SK-N-SH (cell line): ENCODE measurements at regions not wholly inside any gene's neighbourhood (a gene's known extent, or its start where the extent isn't known, plus 50 kb on each side); places are given as distances from the start of the nearest gene placed in this dataset.
"Not testable (repeated sequence)": the region's sequence is repeated elsewhere in the genome, so short reads cannot be mapped to it uniquely, and the experiment has no call there.

ENCODE experiments used
- CTCF ChIA-PET: fragments of 300-600, 350-600 bp; formaldehyde crosslinking; extraction: SDS; loops from one replicate; lab custom pipeline; 2021; lab: Yijun Ruan, JAX
- POLR2A ChIA-PET: fragments of 350-600 bp; sonication (Branson Sonifier 250); formaldehyde crosslinking; extraction: SDS; loops from one replicate; lab custom pipeline; 2020; ENCODE audit warnings: antibody characterized with exemption, inconsistent platforms; lab: Yijun Ruan, JAX
- DNase-seq: peaks from one replicate; pipeline ENCODE4 v3.0.0; 2012
- H2AFZ ChIP-seq: fragments of 200-600 bp; sonication (generic); 2 replicates; pipeline ENCODE4 v1.8.1; 2016; ENCODE audit warnings: antibody characterized with exemption, mild to moderate bottlenecking, low read depth
- H3F3A ChIP-seq: fragments of 200-600 bp; sonication (generic); replicated peaks from 2 replicates; pipeline ENCODE3; 2016; ENCODE audit warnings: antibody characterized with exemption, mild to moderate bottlenecking; ENCODE audit not compliant: insufficient read depth
- H3K27ac ChIP-seq, 2 experiments: fragments of 200-500 bp in 1 of 2; fragments of 200-600 bp in 1 of 2; sonication (Bioruptor generic) in 1 of 2; sonication (generic), shearing (Covaris generic) in 1 of 2; 2 replicates each; pipeline versions ENCODE4 v1.5.1 to v1.6.1; 2014 to 2016; ENCODE audit warnings: low read depth in 2 of 2, inconsistent platforms in 1 of 2, low read length in 1 of 2, mild to moderate bottlenecking in 1 of 2, mixed read lengths in 1 of 2
- H3K27me3 ChIP-seq: fragments of 200-600 bp; sonication (generic), shearing (Covaris generic); 2 replicates; pipeline ENCODE4 v1.6.1; 2016; ENCODE audit warnings: mixed run types; ENCODE audit not compliant: insufficient read depth
- H3K36me3 ChIP-seq, 2 experiments: fragments of 200-500 bp in 1 of 2; fragments of 200-600 bp in 1 of 2; sonication (Bioruptor generic) in 1 of 2; sonication (generic) in 1 of 2; replicated peaks in 1 of 2; 2 replicates each; pipeline versions ENCODE3 to v1.5.1; 2014 to 2016; ENCODE audit warnings: low read length in 1 of 2, mild to moderate bottlenecking in 1 of 2; ENCODE audit not compliant: insufficient read depth in 2 of 2, control insufficient read depth in 1 of 2
- H3K4me1 ChIP-seq, 2 experiments: fragments of 200-500 bp in 1 of 2; fragments of 200-600 bp in 1 of 2; sonication (Bioruptor generic) in 1 of 2; sonication (generic), shearing (Covaris generic) in 1 of 2; 2 replicates each; pipeline versions ENCODE4 v1.5.1 to v1.6.1; 2014 to 2016; ENCODE audit warnings: low read depth in 1 of 2, low read length in 1 of 2, mixed run types in 1 of 2; ENCODE audit not compliant: insufficient read depth in 2 of 2, control insufficient read depth in 1 of 2
- H3K4me2 ChIP-seq: fragments of 200-600 bp; sonication (generic), shearing (Covaris generic); 2 replicates; pipeline ENCODE4 v1.6.1; 2017; ENCODE audit warnings: mixed run types
- H3K4me3 ChIP-seq, 2 experiments: fragments of 200-500 bp in 1 of 2; fragments of 200-600 bp in 1 of 2; sonication (Bioruptor generic) in 1 of 2; sonication (generic), shearing (Covaris generic) in 1 of 2; 2 replicates each; pipeline versions ENCODE4 v1.5.1 to v1.8.1; 2014 to 2016; ENCODE audit warnings: low read depth in 2 of 2, inconsistent platforms in 1 of 2, low read length in 1 of 2, mild to moderate bottlenecking in 1 of 2, mixed read lengths in 1 of 2, moderate library complexity in 1 of 2
- H3K79me2 ChIP-seq: fragments of 200-600 bp; sonication (generic); 2 replicates; pipeline ENCODE4 v1.8.1; 2017; ENCODE audit warnings: mild to moderate bottlenecking; ENCODE audit not compliant: insufficient read depth
- H3K9ac ChIP-seq: fragments of 200-600 bp; sonication (generic); 2 replicates; pipeline ENCODE4 v1.6.1; 2017; ENCODE audit warnings: mixed run types
- H3K9me2 ChIP-seq: fragments of 200-600 bp; sonication (generic); 2 replicates; pipeline ENCODE4 v1.6.1; 2017; ENCODE audit warnings: mixed run types
- H3K9me3 ChIP-seq: fragments of 200-600 bp; sonication (generic); 2 replicates; pipeline ENCODE4 v1.6.1; 2017; ENCODE audit warnings: mixed run types, mild to moderate bottlenecking, moderate library complexity
- H4K20me1 ChIP-seq: fragments of 200-600 bp; sonication (generic); 2 replicates; pipeline ENCODE4 v1.6.1; 2017; ENCODE audit warnings: mild to moderate bottlenecking, mixed run types; ENCODE audit not compliant: insufficient read depth
- CTCF ChIP-seq: fragments of 200-600 bp; sonication (generic); IDR thresholded peaks from 2 replicates; pipeline ENCODE4 v1.6.1; 2017; ENCODE audit warnings: antibody characterized with exemption, mild to moderate bottlenecking, moderate library complexity
- EP300 ChIP-seq, 2 experiments: IDR thresholded peaks; 2 replicates each; pipeline versions ENCODE4 v1.4.0 to v1.6.1; 2012; ENCODE audit warnings: borderline replicate concordance in 1 of 2, low read depth in 1 of 2, low read length in 1 of 2
- EZH2phosphoT487 ChIP-seq: fragments of 200-600 bp; sonication (generic); IDR thresholded peaks from 2 replicates; pipeline ENCODE4 v1.6.1; 2017; ENCODE audit warnings: low read depth, mixed run types, mild to moderate bottlenecking, antibody characterized with exemption, moderate library complexity, borderline replicate concordance
- FOXM1 ChIP-seq: IDR thresholded peaks from 2 replicates; pipeline ENCODE4 v1.4.0; 2012; ENCODE audit warnings: low read depth, mild to moderate bottlenecking
- GABPA ChIP-seq: IDR thresholded peaks from 2 replicates; pipeline ENCODE4 v1.4.0; 2012; ENCODE audit warnings: low read depth, mild to moderate bottlenecking
- JUND ChIP-seq: IDR thresholded peaks from 2 replicates; pipeline ENCODE4 v1.4.0; 2012
- MAX ChIP-seq: IDR thresholded peaks from 2 replicates; pipeline ENCODE4 v1.4.0; 2012; ENCODE audit warnings: low read depth
- NFIC ChIP-seq: IDR thresholded peaks from 2 replicates; pipeline ENCODE4 v1.4.0; 2012; ENCODE audit warnings: borderline replicate concordance
- RAD21 ChIP-seq: IDR thresholded peaks from 2 replicates; pipeline ENCODE4 v1.6.1; 2012; ENCODE audit warnings: mild to moderate bottlenecking, low read length
- RCOR1 ChIP-seq: fragments of 150-350 bp; IDR thresholded peaks from 2 replicates; pipeline ENCODE4 v1.6.1; 2017; ENCODE audit warnings: antibody characterized with exemption, low read length
- REST ChIP-seq: IDR thresholded peaks from 2 replicates; pipeline ENCODE4 v1.6.1; 2012; ENCODE audit warnings: mild to moderate bottlenecking, low read depth, low read length, moderate library complexity
- RFX5 ChIP-seq: IDR thresholded peaks from 2 replicates; pipeline ENCODE4 v1.6.1; 2012; ENCODE audit warnings: mild to moderate bottlenecking, improper control_type of control experiment, low read length
- TEAD4 ChIP-seq: IDR thresholded peaks from 2 replicates; pipeline ENCODE4 v1.4.0; 2012; ENCODE audit warnings: mild to moderate bottlenecking, borderline replicate concordance; ENCODE audit not compliant: insufficient read depth
- USF2 ChIP-seq: fragments of 150-350 bp; IDR thresholded peaks from 2 replicates; pipeline ENCODE4 v1.6.1; 2017; ENCODE audit warnings: antibody characterized with exemption, low read length, low read depth, borderline replicate concordance
- WGBS: methylation state at CpG from one replicate; pipeline ENCODE4 v1.1.6; 2017; ENCODE audit warnings: low lambda C conversion rate; 5-methylcytosine and 5-hydroxymethylcytosine counted together
- TF ChIP-seq, protein P1 (sequence below): fragments of 150-350 bp; IDR thresholded peaks from 2 replicates; pipeline ENCODE4 v1.6.1; 2016; ENCODE audit warnings: mild to moderate bottlenecking, low read depth, low read length
- TF ChIP-seq, protein P2 (sequence below): IDR thresholded peaks from 2 replicates; pipeline ENCODE4; 2012

GRCh38 chr2:37752766-37753165 is 81.3 kb upstream of the CDC42EP3 start (continued):
- no peak for TF ChIP-seq REST
- TF ChIP-seq, all 33 proteins: peak for 0

GRCh38 chr2:37753758-37754157 is 82.3 kb upstream of the CDC42EP3 start:
- no peak overlapping the region for H3K9ac ChIP-seq
- H3K79me2 ChIP-seq = no peaks in the 10 kb centered on the region
- no peaks in the 10 kb centered on the region for H3K4me1 ChIP-seq
- no peak overlapping the region for H2AFZ ChIP-seq
- H3K27ac ChIP-seq = no peak overlapping the region
- no peaks in the 10 kb centered on the region for H3K9me2 ChIP-seq
- no peaks in the 10 kb centered on the region for H3F3A ChIP-seq
- H3K36me3 ChIP-seq = no peaks in the 10 kb centered on the region
- no peaks in the 10 kb centered on the region for H4K20me1 ChIP-seq
- ChIA-PET POLR2A (no interaction called here), CTCF (no interaction called here)
- H3K4me2 ChIP-seq = no peak overlapping the region
- no peak overlapping the region for H3K4me3 ChIP-seq
- 92% methylated on average over 8 of the region's 8 CpGs for WGBS
- no peaks in the 10 kb centered on the region for H3K9me3 ChIP-seq
- H3K27me3 ChIP-seq = no peaks in the 10 kb centered on the region
- no peak for DNase-seq
- TF ChIP-seq RCOR1 (no peak), TEAD4 (no peak), EP300 (IDR thresholded peaks at IDR 0.05; ENCODE audit: borderline replicate concordance in 1 of 2, low read depth in 1 of 2, low read length in 1 of 2) (no peak), MAX (no peak), RAD21 (no peak), JUND (no peak), USF2 (no peak), CTCF (no peak), NFIC (no peak), RFX5 (no peak), EZH2phosphoT487 (no peak), FOXM1 (no peak), GABPA (no peak)
- TF ChIP-seq, protein P1, sequence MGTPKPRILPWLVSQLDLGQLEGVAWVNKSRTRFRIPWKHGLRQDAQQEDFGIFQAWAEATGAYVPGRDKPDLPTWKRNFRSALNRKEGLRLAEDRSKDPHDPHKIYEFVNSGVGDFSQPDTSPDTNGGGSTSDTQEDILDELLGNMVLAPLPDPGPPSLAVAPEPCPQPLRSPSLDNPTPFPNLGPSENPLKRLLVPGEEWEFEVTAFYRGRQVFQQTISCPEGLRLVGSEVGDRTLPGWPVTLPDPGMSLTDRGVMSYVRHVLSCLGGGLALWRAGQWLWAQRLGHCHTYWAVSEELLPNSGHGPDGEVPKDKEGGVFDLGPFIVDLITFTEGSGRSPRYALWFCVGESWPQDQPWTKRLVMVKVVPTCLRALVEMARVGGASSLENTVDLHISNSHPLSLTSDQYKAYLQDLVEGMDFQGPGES = no peak
- TF ChIP-seq, protein P2, sequence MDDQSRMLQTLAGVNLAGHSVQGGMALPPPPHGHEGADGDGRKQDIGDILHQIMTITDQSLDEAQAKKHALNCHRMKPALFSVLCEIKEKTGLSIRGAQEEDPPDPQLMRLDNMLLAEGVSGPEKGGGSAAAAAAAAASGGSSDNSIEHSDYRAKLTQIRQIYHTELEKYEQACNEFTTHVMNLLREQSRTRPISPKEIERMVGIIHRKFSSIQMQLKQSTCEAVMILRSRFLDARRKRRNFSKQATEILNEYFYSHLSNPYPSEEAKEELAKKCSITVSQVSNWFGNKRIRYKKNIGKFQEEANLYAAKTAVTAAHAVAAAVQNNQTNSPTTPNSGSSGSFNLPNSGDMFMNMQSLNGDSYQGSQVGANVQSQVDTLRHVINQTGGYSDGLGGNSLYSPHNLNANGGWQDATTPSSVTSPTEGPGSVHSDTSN = no peak

DNA sequence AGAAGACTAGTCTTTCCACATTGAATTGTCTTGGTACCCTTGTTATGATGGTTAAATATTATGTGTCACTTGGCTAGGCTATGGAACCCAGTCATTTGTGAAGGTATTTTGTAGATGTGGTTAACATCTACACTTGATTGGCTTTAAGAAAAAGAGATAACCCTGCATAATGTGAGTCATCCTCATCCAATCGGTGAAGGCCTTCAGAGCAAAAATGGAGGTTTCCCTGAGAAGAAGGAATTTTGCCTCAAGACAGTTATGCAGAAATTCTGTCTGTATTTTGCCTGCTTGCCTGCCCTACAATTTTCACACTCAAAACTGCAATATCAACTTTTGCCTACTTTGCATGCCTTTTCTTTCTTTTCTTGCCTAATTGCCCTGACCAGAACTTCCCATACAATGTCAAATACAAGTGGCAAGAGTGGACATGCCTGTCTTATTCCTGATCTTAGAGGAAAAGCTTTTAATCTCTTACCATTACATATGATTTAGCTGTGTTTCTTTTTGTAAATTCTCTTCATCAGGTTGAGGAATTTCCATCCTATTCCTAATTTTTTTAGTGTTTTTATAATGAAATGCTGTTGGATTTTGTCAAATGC is 84.6 kb upstream of the CDC42EP3 start:
- H3F3A ChIP-seq, DNase-seq: not testable (repeated sequence)
- CTCF ChIA-PET = interaction anchor here (1.0 kb wide), 1 partner anchor 17 kb away, joined by 3 read pairs; no protein-coding TSS in a partner anchor

More for the DNA sequence above, 84.6 kb upstream of the CDC42EP3 start:
- H3K4me2 ChIP-seq, H3K79me2 ChIP-seq, H3K9me3 ChIP-seq, H3K4me1 ChIP-seq, H3K27me3 ChIP-seq, H4K20me1 ChIP-seq, H3K36me3 ChIP-seq, H3K27ac ChIP-seq, H3K9ac ChIP-seq, H3K9me2 ChIP-seq, H3K4me3 ChIP-seq, POLR2A ChIA-PET, H2AFZ ChIP-seq: not testable (repeated sequence)
- WGBS = 100% methylated on average over 1 of the region's 1 CpG
